ENCODE measurements at regions not wholly inside any gene's neighbourhood (a gene's known extent, or its start where the extent isn't known, plus 50 kb on each side); places are given as distances from the start of the nearest gene placed in this dataset.

DNA sequence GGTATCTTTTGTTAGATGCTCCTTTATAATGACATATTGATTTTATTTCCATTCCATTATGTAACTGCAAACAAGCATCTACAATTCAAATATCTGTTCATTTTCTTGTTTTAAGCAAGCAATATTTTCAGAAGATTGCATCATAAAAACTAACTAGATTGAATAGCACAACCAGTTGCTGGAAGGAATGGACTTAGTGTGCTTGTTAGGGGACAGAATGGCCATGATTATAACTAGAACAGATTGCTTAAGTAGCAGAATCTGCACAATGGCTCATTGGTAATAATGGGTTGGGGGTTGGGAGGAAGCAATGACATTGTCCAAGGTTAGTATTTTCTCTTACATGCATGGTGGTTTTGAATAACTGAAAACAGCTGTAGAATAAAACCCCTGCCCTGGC, 939.5 kb downstream of the SLC16A7 start:
- H3K9me3 ChIP-seq (ENCODE audit: control insufficient read depth, insufficient read depth, low read depth, low read length) = no peaks in the 10 kb centered on the region
- no peak overlapping the region for H3K27ac ChIP-seq (ENCODE audit: extremely low read depth, low read depth, low read length)
- no peaks in the 10 kb centered on the region for H3K4me1 ChIP-seq (ENCODE audit: control insufficient read depth, insufficient read depth, low read length)
- no peak overlapping the region for H3K4me3 ChIP-seq (ENCODE audit: low read depth, low read length)
- ChIA-PET CTCF (no interaction called here), POLR2A (no interaction called here)
- TF ChIP-seq ZNF341 (tag by site-specific recombination; IDR thresholded peaks at IDR 0.05; ENCODE audit: low read depth) = no peak
- no peak for TF ChIP-seq BCL11B (tag by site-specific recombination; IDR thresholded peaks at IDR 0.05; ENCODE audit: low read depth)
- no peak for TF ChIP-seq ZNF549 (tag by site-specific recombination; IDR thresholded peaks at IDR 0.05)
- TF ChIP-seq ZNF223 (tag by site-specific recombination; IDR thresholded peaks at IDR 0.05) = no peak
- TF ChIP-seq, protein P1, sequence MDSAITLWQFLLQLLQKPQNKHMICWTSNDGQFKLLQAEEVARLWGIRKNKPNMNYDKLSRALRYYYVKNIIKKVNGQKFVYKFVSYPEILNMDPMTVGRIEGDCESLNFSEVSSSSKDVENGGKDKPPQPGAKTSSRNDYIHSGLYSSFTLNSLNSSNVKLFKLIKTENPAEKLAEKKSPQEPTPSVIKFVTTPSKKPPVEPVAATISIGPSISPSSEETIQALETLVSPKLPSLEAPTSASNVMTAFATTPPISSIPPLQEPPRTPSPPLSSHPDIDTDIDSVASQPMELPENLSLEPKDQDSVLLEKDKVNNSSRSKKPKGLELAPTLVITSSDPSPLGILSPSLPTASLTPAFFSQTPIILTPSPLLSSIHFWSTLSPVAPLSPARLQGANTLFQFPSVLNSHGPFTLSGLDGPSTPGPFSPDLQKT (IDR thresholded peaks at IDR 0.05; ENCODE audit: borderline replicate concordance, low read depth, low read length) = no peak
- no peak for TF ChIP-seq ZNF114 (tag by site-specific recombination; IDR thresholded peaks at IDR 0.05)
- TF ChIP-seq, protein P2, sequence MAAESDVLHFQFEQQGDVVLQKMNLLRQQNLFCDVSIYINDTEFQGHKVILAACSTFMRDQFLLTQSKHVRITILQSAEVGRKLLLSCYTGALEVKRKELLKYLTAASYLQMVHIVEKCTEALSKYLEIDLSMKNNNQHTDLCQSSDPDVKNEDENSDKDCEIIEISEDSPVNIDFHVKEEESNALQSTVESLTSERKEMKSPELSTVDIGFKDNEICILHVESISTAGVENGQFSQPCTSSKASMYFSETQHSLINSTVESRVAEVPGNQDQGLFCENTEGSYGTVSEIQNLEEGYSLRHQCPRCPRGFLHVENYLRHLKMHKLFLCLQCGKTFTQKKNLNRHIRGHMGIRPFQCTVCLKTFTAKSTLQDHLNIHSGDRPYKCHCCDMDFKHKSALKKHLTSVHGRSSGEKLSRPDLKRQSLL (tag by site-specific recombination; IDR thresholded peaks at IDR 0.05) = no peak
- no peak for TF ChIP-seq GLI2 (tag by site-specific recombination; IDR thresholded peaks at IDR 0.05; ENCODE audit: borderline replicate concordance, low read depth)
- TF ChIP-seq MZF1 (tag by site-specific recombination; IDR thresholded peaks at IDR 0.05; ENCODE audit: borderline replicate concordance) = no peak
- TF ChIP-seq ZNF510 (tag by site-specific recombination; IDR thresholded peaks at IDR 0.05; ENCODE audit: insufficient replicate concordance) = no peak
- TF ChIP-seq, protein P3, sequence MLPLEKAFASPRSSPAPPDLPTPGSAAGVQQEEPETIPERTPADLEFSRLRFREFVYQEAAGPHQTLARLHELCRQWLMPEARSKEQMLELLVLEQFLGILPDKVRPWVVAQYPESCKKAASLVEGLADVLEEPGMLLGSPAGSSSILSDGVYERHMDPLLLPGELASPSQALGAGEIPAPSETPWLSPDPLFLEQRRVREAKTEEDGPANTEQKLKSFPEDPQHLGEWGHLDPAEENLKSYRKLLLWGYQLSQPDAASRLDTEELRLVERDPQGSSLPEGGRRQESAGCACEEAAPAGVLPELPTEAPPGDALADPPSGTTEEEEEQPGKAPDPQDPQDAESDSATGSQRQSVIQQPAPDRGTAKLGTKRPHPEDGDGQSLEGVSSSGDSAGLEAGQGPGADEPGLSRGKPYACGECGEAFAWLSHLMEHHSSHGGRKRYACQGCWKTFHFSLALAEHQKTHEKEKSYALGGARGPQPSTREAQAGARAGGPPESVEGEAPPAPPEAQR (tag by site-specific recombination; IDR thresholded peaks at IDR 0.05) = no peak
- TF ChIP-seq RBAK (tag by site-specific recombination; IDR thresholded peaks at IDR 0.05) = no peak
- TF ChIP-seq ZNF544 (tag by site-specific recombination; IDR thresholded peaks at IDR 0.05) = no peak
- TF ChIP-seq, protein P4, sequence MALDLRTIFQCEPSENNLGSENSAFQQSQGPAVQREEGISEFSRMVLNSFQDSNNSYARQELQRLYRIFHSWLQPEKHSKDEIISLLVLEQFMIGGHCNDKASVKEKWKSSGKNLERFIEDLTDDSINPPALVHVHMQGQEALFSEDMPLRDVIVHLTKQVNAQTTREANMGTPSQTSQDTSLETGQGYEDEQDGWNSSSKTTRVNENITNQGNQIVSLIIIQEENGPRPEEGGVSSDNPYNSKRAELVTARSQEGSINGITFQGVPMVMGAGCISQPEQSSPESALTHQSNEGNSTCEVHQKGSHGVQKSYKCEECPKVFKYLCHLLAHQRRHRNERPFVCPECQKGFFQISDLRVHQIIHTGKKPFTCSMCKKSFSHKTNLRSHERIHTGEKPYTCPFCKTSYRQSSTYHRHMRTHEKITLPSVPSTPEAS (tag by site-specific recombination; IDR thresholded peaks at IDR 0.05) = no peak
- TF ChIP-seq, protein P5, sequence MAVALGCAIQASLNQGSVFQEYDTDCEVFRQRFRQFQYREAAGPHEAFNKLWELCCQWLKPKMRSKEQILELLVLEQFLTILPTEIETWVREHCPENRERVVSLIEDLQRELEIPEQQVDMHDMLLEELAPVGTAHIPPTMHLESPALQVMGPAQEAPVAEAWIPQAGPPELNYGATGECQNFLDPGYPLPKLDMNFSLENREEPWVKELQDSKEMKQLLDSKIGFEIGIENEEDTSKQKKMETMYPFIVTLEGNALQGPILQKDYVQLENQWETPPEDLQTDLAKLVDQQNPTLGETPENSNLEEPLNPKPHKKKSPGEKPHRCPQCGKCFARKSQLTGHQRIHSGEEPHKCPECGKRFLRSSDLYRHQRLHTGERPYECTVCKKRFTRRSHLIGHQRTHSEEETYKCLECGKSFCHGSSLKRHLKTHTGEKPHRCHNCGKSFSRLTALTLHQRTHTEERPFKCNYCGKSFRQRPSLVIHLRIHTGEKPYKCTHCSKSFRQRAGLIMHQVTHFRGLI (tag by site-specific recombination; IDR thresholded peaks at IDR 0.05) = no peak
- no peak for TF ChIP-seq ZNF311 (tag by site-specific recombination; IDR thresholded peaks at IDR 0.05; ENCODE audit: borderline replicate concordance)
- H3K36me3 ChIP-seq (ENCODE audit: control insufficient read depth in 2 of 2, insufficient read depth in 1 of 2, low read length in 2 of 2) = no peaks in the 10 kb centered on the region

DNA sequence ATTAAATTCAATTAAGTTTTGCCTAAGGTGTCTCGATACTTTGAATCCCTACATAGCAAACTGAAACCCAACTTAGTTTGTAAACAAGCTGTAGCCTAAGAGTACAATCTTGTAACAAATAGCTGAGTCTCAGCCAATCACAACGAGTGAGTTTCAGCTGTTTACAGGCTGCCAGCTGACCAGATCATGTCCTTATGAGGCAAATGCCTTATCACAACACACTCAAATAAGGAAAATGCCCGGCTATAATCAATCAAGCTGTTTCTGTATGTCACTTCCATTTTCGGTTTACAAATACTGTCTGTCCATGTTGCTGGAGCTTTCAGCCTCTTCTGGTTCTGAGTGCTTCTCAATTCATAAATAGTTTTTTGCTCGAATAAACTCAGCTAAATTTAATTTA, 943.8 kb downstream of the SLC16A7 start:
- Histone ChIP-seq H3K9me3 (ENCODE audit: control insufficient read depth, insufficient read depth, low read depth, low read length) (no peaks in the 10 kb centered on the region), H3K4me3 (ENCODE audit: low read depth, low read length) (no peak overlapping the region), H3K36me3 (ENCODE audit: control insufficient read depth in 2 of 2, insufficient read depth in 1 of 2, low read length in 2 of 2) (no peaks in the 10 kb centered on the region), H3K27ac (ENCODE audit: extremely low read depth, low read depth, low read length) (no peak overlapping the region), H3K4me1 (ENCODE audit: control insufficient read depth, insufficient read depth, low read length) (no peaks in the 10 kb centered on the region)
- CTCF ChIA-PET = no interaction called here
- POLR2A ChIA-PET = no interaction called here
- TF ChIP-seq, protein P6, sequence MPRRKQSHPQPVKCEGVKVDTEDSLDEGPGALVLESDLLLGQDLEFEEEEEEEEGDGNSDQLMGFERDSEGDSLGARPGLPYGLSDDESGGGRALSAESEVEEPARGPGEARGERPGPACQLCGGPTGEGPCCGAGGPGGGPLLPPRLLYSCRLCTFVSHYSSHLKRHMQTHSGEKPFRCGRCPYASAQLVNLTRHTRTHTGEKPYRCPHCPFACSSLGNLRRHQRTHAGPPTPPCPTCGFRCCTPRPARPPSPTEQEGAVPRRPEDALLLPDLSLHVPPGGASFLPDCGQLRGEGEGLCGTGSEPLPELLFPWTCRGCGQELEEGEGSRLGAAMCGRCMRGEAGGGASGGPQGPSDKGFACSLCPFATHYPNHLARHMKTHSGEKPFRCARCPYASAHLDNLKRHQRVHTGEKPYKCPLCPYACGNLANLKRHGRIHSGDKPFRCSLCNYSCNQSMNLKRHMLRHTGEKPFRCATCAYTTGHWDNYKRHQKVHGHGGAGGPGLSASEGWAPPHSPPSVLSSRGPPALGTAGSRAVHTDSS (tag by site-specific recombination; IDR thresholded peaks at IDR 0.05) = no peak
- TF ChIP-seq TRIM28 (IDR thresholded peaks at IDR 0.05; ENCODE audit: borderline replicate concordance, low read length) = no peak
- TF ChIP-seq BCL11B (tag by site-specific recombination; IDR thresholded peaks at IDR 0.05; ENCODE audit: low read depth) = no peak
- TF ChIP-seq, protein P7, sequence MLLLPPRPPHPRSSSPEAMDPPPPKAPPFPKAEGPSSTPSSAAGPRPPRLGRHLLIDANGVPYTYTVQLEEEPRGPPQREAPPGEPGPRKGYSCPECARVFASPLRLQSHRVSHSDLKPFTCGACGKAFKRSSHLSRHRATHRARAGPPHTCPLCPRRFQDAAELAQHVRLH (tag by site-specific recombination; IDR thresholded peaks at IDR 0.05) = no peak
- no peak for TF ChIP-seq KLF7 (tag by site-specific recombination; IDR thresholded peaks at IDR 0.05; ENCODE audit: borderline replicate concordance)
- no peak for TF ChIP-seq OVOL3 (tag by site-specific recombination; IDR thresholded peaks at IDR 0.05)
- no peak for TF ChIP-seq PRDM1 (tag by site-specific recombination; IDR thresholded peaks at IDR 0.05)
- TF ChIP-seq ZNF843 (tag by site-specific recombination; IDR thresholded peaks at IDR 0.05) = no peak
- TF ChIP-seq ZNF248 (tag by site-specific recombination; IDR thresholded peaks at IDR 0.05) = no peak
- no peak for TF ChIP-seq ZNF548 (tag by site-specific recombination; IDR thresholded peaks at IDR 0.05)
- TF ChIP-seq ZXDB (tag by site-specific recombination; IDR thresholded peaks at IDR 0.05) = no peak
- no peak for TF ChIP-seq SP2 (tag by site-specific recombination; IDR thresholded peaks at IDR 0.05)
- no peak for TF ChIP-seq KLF9 (tag by site-specific recombination; IDR thresholded peaks at IDR 0.05; ENCODE audit: low read depth)

Measured in HEK293 (cell line).